Neural cell (in vitro differentiated cells): ENCODE measurements at regions not wholly inside any gene's neighbourhood (a gene's known extent, or its start where the extent isn't known, plus 50 kb on each side); places are given as distances from the start of the nearest gene placed in this dataset.
"Not testable (repeated sequence)": the region's sequence is repeated elsewhere in the genome, so short reads cannot be mapped to it uniquely, and the experiment has no call there.

Experiments used
- CTCF ChIP-seq: fragments of 450-650 bp; IDR thresholded peaks from 2 replicates; pipeline ENCODE4 v1.5.1; 2014; ENCODE audit warnings: antibody characterized with exemption, mild to moderate bottlenecking, moderate library complexity; ENCODE audit not compliant: poor library complexity, severe bottlenecking
- EP300 ChIP-seq: fragments of 450-650 bp; conservative IDR thresholded peaks from 2 replicates; pipeline ENCODE4 v1.6.1; 2014; ENCODE audit warnings: antibody characterized with exemption, mild to moderate bottlenecking, moderate library complexity; ENCODE audit not compliant: poor library complexity, severe bottlenecking
- EZH2 ChIP-seq: fragments of 200-600, 300-800 bp; shearing (Covaris generic), sonication (generic); IDR thresholded peaks from 2 replicates; pipeline ENCODE4 v1.6.1; 2014; ENCODE audit warnings: antibody characterized with exemption, low read length, borderline replicate concordance, mild to moderate bottlenecking; ENCODE audit not compliant: insufficient read depth, poor library complexity, severe bottlenecking
- POLR2AphosphoS5 ChIP-seq: IDR thresholded peaks from 2 replicates; pipeline ENCODE4 v1.6.1; 2012
- RAD21 ChIP-seq: fragments of 450-650 bp; conservative IDR thresholded peaks from 2 replicates; pipeline ENCODE4 v1.6.1; 2014; ENCODE audit warnings: antibody characterized with exemption, mild to moderate bottlenecking, moderate library complexity
- REST ChIP-seq: IDR thresholded peaks from 2 replicates; pipeline ENCODE4 v1.6.1; 2012; ENCODE audit warnings: borderline replicate concordance
- SMC3 ChIP-seq: fragments of 450-650 bp; conservative IDR thresholded peaks from 2 replicates; pipeline ENCODE4 v1.6.1; 2014; ENCODE audit warnings: antibody characterized with exemption, mild to moderate bottlenecking, moderate library complexity; ENCODE audit not compliant: poor library complexity
- TAF1 ChIP-seq: IDR thresholded peaks from 2 replicates; pipeline ENCODE4 v1.6.1; 2012; ENCODE audit warnings: low read depth

- TF ChIP-seq TAF1, CTCF, EZH2, REST, SMC3, POLR2AphosphoS5, RAD21, EP300: not testable (repeated sequence)
Measured at GRCh38 chr9:124177522-124177921, 80.2 kb upstream of the NEK6 start.
